ENCODE measurements at regions not wholly inside any gene's neighbourhood (a gene's known extent, or its start where the extent isn't known, plus 50 kb on each side); places are given as distances from the start of the nearest gene placed in this dataset.
A peak's percentile ranks its signal among the peaks of the same experiment; 100 is the strongest.

- no peak for DNase-seq
- no peaks in the 10 kb centered on the region for H3K9me3 ChIP-seq (ENCODE audit: control insufficient read depth in 2 of 3, insufficient read depth in 1 of 3, low read length in 3 of 3)
- H3K36me3 ChIP-seq (ENCODE audit: control insufficient read depth in 2 of 3, insufficient read depth in 3 of 3, low read length in 3 of 3) = no peaks in the 10 kb centered on the region
- no peaks in the 10 kb centered on the region for H3K4me1 ChIP-seq (ENCODE audit: control insufficient read depth in 2 of 3, insufficient read depth in 2 of 3, low read depth in 1 of 3, low read length in 3 of 3)
- no peak overlapping the region for H3K9ac ChIP-seq (ENCODE audit: low read length in 3 of 3)
- no peak for TF ChIP-seq CTCF (IDR thresholded peaks at IDR 0.05; ENCODE audit: borderline replicate concordance, extremely low read depth, insufficient read depth)
- intact Hi-C loops (cut with DNase I) = no loop called here
- no peak overlapping the region for H3K27ac ChIP-seq (ENCODE audit: low read depth in 2 of 2, low read length in 2 of 2)
- no peak overlapping the region for H3K4me3 ChIP-seq (ENCODE audit: low read length in 3 of 3)
- no peak for FAIRE-seq
- no peaks in the 10 kb centered on the region for H3K27me3 ChIP-seq (ENCODE audit: control insufficient read depth, insufficient read depth, low read length)
Measured at GRCh38 chr12:84134797-84135366, 777.7 kb downstream of the SLC6A15 start.

- no peak for TF ChIP-seq CTCF (IDR thresholded peaks at IDR 0.05; ENCODE audit: borderline replicate concordance, extremely low read depth, insufficient read depth)
- no peak for DNase-seq
- intact Hi-C loops (cut with DNase I) = no loop called here
- Histone ChIP-seq H3K9ac (ENCODE audit: low read length in 3 of 3) (no peak overlapping the region), H3K27me3 (ENCODE audit: control insufficient read depth, insufficient read depth, low read length) (no peaks in the 10 kb centered on the region), H3K36me3 (ENCODE audit: control insufficient read depth in 2 of 3, insufficient read depth in 3 of 3, low read length in 3 of 3) (no peaks in the 10 kb centered on the region), H3K4me1 (ENCODE audit: control insufficient read depth in 2 of 3, insufficient read depth in 2 of 3, low read depth in 1 of 3, low read length in 3 of 3) (no peaks in the 10 kb centered on the region), H3K4me3 (ENCODE audit: low read length in 3 of 3) (no peak overlapping the region), H3K27ac (ENCODE audit: low read depth in 2 of 2, low read length in 2 of 2) (no peak overlapping the region), H3K9me3 (ENCODE audit: control insufficient read depth in 2 of 3, insufficient read depth in 1 of 3, low read length in 3 of 3) (no peaks in the 10 kb centered on the region)
- FAIRE-seq = no peak
Measured at GRCh38 chr12:84131076-84131475, 781.5 kb downstream of the SLC6A15 start.

- TF ChIP-seq CTCF (IDR thresholded peaks at IDR 0.05; ENCODE audit: borderline replicate concordance, extremely low read depth, insufficient read depth) = no peak
- intact Hi-C loops (cut with DNase I) = no loop called here
- no peaks in the 10 kb centered on the region for H3K4me1 ChIP-seq (ENCODE audit: control insufficient read depth in 2 of 3, insufficient read depth in 2 of 3, low read depth in 1 of 3, low read length in 3 of 3)
- DNase-seq = peak in 1 of 5 donors; percentile 59
- H3K4me3 ChIP-seq (ENCODE audit: low read length in 3 of 3) = no peak overlapping the region
- H3K9ac ChIP-seq (ENCODE audit: low read length in 3 of 3) = no peak overlapping the region
- FAIRE-seq = no peak
- no peak overlapping the region for H3K27ac ChIP-seq (ENCODE audit: low read depth in 2 of 2, low read length in 2 of 2)
- no peaks in the 10 kb centered on the region for H3K9me3 ChIP-seq (ENCODE audit: control insufficient read depth in 2 of 3, insufficient read depth in 1 of 3, low read length in 3 of 3)
- H3K27me3 ChIP-seq (ENCODE audit: control insufficient read depth, insufficient read depth, low read length) = no peaks in the 10 kb centered on the region
- no peaks in the 10 kb centered on the region for H3K36me3 ChIP-seq (ENCODE audit: control insufficient read depth in 2 of 3, insufficient read depth in 3 of 3, low read length in 3 of 3)
Measured at GRCh38 chr12:84128117-84128991, 784.2 kb downstream of the SLC6A15 start.
